Karpas-422 (cell line): ENCODE measurements at regions not wholly inside any gene's neighbourhood (a gene's known extent, or its start where the extent isn't known, plus 50 kb on each side); places are given as distances from the start of the nearest gene placed in this dataset.
A peak's percentile ranks its signal among the peaks of the same experiment; 100 is the strongest.

Experiments used
- DNase-seq: peaks from one replicate; pipeline ENCODE4 v3.0.0-alpha.2; 2015
- H2AFZ ChIP-seq: fragments of 200-600 bp; sonication (generic); 2 replicates; pipeline ENCODE4 v1.6.1; 2014; ENCODE audit warnings: antibody characterized with exemption, low read length, mixed read lengths
- H3K27ac ChIP-seq: fragments of 200-600 bp; sonication (generic); 2 replicates; pipeline ENCODE4 v1.5.1; 2014; ENCODE audit warnings: mild to moderate bottlenecking, low read length, moderate library complexity
- H3K27me3 ChIP-seq: fragments of 200-600 bp; sonication (generic); 2 replicates; pipeline ENCODE4 v1.6.1; 2014; ENCODE audit warnings: low read length, mixed read lengths
- H3K36me3 ChIP-seq: fragments of 200-600 bp; sonication (generic); 2 replicates; pipeline ENCODE4 v1.6.1; 2014; ENCODE audit warnings: low read length, mixed read lengths; ENCODE audit not compliant: insufficient read depth
- H3K4me1 ChIP-seq: fragments of 200-600 bp; sonication (generic); 2 replicates; pipeline ENCODE4 v1.6.1; 2014; ENCODE audit warnings: mild to moderate bottlenecking, low read length, mixed read lengths
- H3K4me2 ChIP-seq: fragments of 200-600 bp; sonication (generic); 2 replicates; pipeline ENCODE4 v1.6.1; 2014; ENCODE audit warnings: low read length, low read depth, mild to moderate bottlenecking; ENCODE audit not compliant: poor library complexity, severe bottlenecking
- H3K4me3 ChIP-seq: fragments of 200-600 bp; sonication (generic); 2 replicates; pipeline ENCODE4 v1.5.1; 2014; ENCODE audit warnings: mild to moderate bottlenecking, antibody characterized with exemption, low read length, mixed read lengths
- H3K79me2 ChIP-seq: fragments of 200-600 bp; sonication (generic); 2 replicates; pipeline ENCODE4 v1.6.1; 2014; ENCODE audit warnings: mild to moderate bottlenecking, low read length, mixed read lengths
- H3K9ac ChIP-seq: fragments of 200-600 bp; sonication (generic); 2 replicates; pipeline ENCODE4 v1.6.0; 2014; ENCODE audit warnings: low read length
- H3K9me2 ChIP-seq: fragments of 200-600 bp; sonication (generic), shearing (Covaris generic); replicated peaks from 2 replicates; pipeline ENCODE4 v1.6.0; 2014; ENCODE audit warnings: mild to moderate bottlenecking, low read length, moderate library complexity; ENCODE audit not compliant: insufficient read depth
- H3K9me3 ChIP-seq: fragments of 300-700, 200-600 bp; sonication (generic); 2 replicates; pipeline ENCODE4 v1.6.1; 2014; ENCODE audit warnings: low read length, mixed read lengths
- H4K20me1 ChIP-seq: fragments of 200-600 bp; sonication (generic); 2 replicates; pipeline ENCODE4 v1.6.1; 2014; ENCODE audit warnings: mild to moderate bottlenecking, antibody characterized with exemption, low read length, low read depth; ENCODE audit not compliant: insufficient read depth

DNA sequence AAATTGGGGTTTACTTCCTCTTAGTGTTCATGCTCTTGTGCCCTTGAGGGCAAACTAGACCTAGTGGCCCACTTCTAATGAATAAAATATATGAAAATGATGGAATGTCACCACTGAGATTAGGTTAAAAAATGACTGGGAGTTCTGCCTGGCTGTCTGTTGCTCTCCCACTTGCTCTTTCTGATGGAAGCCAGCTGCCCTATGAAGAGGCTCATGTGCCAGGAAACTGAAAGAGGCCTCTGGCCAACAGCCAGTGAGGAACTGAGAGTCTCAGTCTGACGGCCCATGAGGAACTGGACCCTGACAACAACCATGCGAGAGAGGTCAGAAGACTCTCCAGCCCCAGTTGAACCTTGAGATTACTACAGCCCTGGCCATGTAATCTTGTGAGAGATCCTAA lies 107.1 kb upstream of the FHIT start:
- H3K9me2 ChIP-seq = no peaks in the 10 kb centered on the region
- no peaks in the 10 kb centered on the region for H4K20me1 ChIP-seq
- H3K4me1 ChIP-seq = no peaks in the 10 kb centered on the region
- peaks cover 13% of the 10 kb centered on the region for H3K9me3 ChIP-seq
- H3K79me2 ChIP-seq = no peaks in the 10 kb centered on the region
- H3K36me3 ChIP-seq = no peaks in the 10 kb centered on the region
- no peak overlapping the region for H3K4me2 ChIP-seq
- DNase-seq = no peak
- H3K4me3 ChIP-seq = no peak overlapping the region
- H3K27me3 ChIP-seq = no peaks in the 10 kb centered on the region
- H2AFZ ChIP-seq = no peak overlapping the region
- H3K27ac ChIP-seq = no peak overlapping the region
- no peak overlapping the region for H3K9ac ChIP-seq

DNA sequence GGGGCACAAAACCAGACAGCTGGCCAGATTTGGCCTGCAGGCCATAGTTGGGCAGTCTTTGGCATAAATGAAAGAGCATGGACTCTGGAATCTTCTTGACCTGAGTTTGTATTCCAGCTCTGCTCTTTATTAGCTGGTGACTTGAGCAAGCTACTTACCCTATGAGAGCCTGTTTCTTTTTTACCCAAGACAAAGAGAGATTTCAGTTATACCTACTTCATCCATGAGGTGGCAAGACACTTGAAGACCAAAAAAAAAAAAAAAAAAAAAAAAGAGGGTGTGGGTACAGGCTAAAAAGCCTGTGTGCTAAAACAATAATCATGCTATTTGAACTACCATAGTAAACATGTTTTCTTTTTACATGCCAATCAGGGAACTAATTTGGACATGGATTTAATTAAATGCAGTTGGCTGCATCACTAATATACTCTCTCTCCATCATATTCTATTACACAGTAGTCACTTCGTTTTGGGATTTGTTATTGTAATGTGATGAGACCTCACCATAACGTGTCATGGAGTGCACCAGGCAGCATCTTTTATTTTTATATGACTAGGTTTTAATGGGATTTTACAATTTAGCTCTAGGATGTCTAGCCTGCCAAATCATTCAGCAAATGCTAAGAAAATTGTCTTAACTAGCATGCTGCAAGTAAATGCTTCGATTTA lies 109.2 kb upstream of the FHIT start:
- Histone ChIP-seq H3K36me3 (no peaks in the 10 kb centered on the region), H3K27ac (no peak overlapping the region), H3K27me3 (no peaks in the 10 kb centered on the region), H2AFZ (no peak overlapping the region), H3K9me2 (no peaks in the 10 kb centered on the region), H4K20me1 (no peaks in the 10 kb centered on the region), H3K4me3 (no peak overlapping the region), H3K9me3 (peaks cover 15% of the 10 kb centered on the region), H3K4me2 (no peak overlapping the region), H3K9ac (no peak overlapping the region), H3K79me2 (no peaks in the 10 kb centered on the region), H3K4me1 (no peaks in the 10 kb centered on the region)
- no peak for DNase-seq

DNA sequence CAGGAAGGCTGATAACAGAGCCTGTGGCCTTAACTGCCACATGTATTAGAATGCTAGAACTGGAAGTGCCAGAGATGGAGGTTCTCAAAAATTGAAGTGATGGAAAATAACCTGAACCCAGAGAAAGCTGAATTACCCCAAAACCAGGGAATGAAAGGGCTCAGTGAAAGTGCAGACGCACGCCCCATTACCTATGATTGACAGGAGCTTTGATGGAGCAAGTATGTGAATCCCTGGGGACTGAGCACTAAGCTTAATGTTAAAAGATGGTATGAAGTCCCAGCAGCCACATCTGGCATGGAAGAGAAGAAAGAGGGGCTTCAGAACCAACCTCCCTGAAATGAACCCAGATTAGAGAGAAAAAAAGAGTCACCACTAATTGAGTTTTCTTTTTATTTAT lies 118.4 kb upstream of the FHIT start:
- Histone ChIP-seq H3K4me1 (no peaks in the 10 kb centered on the region), H3K36me3 (no peaks in the 10 kb centered on the region), H3K79me2 (no peaks in the 10 kb centered on the region), H3K27me3 (no peaks in the 10 kb centered on the region), H3K9me2 (no peaks in the 10 kb centered on the region), H3K27ac (no peak overlapping the region), H3K4me3 (no peak overlapping the region), H4K20me1 (no peaks in the 10 kb centered on the region), H3K9me3 (no peaks in the 10 kb centered on the region), H3K4me2 (no peak overlapping the region), H2AFZ (no peak overlapping the region), H3K9ac (no peak overlapping the region)
- no peak for DNase-seq

DNA sequence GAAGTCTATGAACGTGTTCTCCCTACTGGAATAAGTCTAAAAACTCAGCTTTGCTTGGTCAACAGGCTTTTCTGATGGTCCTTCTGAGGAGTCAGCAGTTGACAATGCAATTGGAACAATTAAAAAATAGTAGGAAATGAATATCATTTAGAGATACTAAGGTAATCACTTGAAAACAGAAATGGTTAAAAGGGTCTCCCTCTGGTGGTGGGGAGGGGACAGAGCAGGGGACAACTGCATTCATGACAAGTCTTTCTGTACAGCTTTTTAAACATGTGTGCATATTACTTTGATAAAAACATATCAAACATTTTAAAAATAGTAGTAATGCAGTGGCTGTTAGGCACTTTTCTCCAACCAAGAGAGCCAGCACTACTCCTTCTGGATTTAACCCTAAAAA lies 119.9 kb upstream of the FHIT start:
- Histone ChIP-seq H3K9me2 (no peaks in the 10 kb centered on the region), H3K79me2 (no peaks in the 10 kb centered on the region), H3K4me2 (no peak overlapping the region), H4K20me1 (no peaks in the 10 kb centered on the region), H3K4me1 (no peaks in the 10 kb centered on the region), H3K9me3 (no peaks in the 10 kb centered on the region), H3K27ac (no peak overlapping the region), H3K36me3 (no peaks in the 10 kb centered on the region), H3K9ac (no peak overlapping the region), H3K4me3 (no peak overlapping the region), H3K27me3 (no peaks in the 10 kb centered on the region), H2AFZ (no peak overlapping the region)
- DNase-seq = peak; percentile 51

DNA sequence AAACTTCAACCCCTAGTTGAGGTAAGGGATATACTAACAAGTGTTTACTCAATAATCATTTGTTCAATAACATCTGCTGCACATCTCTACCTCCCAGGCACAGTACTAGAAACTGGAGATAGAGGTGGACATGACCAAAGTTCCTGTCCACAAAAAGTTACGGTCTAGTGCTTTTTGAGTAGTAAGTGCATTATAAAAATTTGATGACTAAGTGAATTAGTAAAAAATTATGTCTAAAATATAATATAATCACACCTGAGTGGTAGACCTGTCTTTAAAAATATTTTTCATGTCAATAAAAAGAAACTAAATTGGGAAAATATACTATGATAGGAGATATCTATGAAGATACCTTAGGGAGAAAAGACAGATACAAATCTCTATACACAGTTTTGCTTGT lies 121.5 kb upstream of the FHIT start:
- Histone ChIP-seq H3K9me3 (no peaks in the 10 kb centered on the region), H4K20me1 (no peaks in the 10 kb centered on the region), H3K4me2 (no peak overlapping the region), H3K79me2 (no peaks in the 10 kb centered on the region), H2AFZ (no peak overlapping the region), H3K27ac (no peak overlapping the region), H3K36me3 (no peaks in the 10 kb centered on the region), H3K4me3 (no peak overlapping the region), H3K9me2 (no peaks in the 10 kb centered on the region), H3K9ac (no peak overlapping the region), H3K27me3 (no peaks in the 10 kb centered on the region), H3K4me1 (no peaks in the 10 kb centered on the region)
- DNase-seq = no peak

DNA sequence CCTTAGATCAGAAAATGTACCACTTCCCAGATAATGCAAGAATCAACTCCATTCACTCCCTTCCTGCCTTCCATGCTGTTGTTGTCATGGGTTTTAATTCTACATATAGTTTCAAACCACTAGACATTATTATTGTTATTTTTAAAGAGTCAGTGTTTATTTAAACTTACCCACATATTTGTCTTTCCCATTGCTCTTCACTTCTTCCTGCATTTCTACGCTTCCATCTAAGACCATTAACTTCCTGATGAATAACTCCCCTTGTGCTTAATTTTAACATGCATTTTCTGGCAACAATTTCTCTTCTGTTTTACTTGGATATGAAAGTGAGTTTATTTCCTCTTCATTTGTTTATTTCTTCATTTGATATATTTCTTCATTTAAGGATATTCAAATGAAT lies 127.1 kb upstream of the FHIT start:
- Histone ChIP-seq H3K9me3 (peaks cover 21% of the 10 kb centered on the region), H3K4me1 (no peaks in the 10 kb centered on the region), H3K79me2 (no peaks in the 10 kb centered on the region), H3K9me2 (no peaks in the 10 kb centered on the region), H2AFZ (no peak overlapping the region), H3K4me3 (no peak overlapping the region), H3K4me2 (no peak overlapping the region), H3K27ac (no peak overlapping the region), H3K36me3 (no peaks in the 10 kb centered on the region), H3K9ac (no peak overlapping the region), H4K20me1 (no peaks in the 10 kb centered on the region), H3K27me3 (no peaks in the 10 kb centered on the region)
- no peak for DNase-seq

DNA sequence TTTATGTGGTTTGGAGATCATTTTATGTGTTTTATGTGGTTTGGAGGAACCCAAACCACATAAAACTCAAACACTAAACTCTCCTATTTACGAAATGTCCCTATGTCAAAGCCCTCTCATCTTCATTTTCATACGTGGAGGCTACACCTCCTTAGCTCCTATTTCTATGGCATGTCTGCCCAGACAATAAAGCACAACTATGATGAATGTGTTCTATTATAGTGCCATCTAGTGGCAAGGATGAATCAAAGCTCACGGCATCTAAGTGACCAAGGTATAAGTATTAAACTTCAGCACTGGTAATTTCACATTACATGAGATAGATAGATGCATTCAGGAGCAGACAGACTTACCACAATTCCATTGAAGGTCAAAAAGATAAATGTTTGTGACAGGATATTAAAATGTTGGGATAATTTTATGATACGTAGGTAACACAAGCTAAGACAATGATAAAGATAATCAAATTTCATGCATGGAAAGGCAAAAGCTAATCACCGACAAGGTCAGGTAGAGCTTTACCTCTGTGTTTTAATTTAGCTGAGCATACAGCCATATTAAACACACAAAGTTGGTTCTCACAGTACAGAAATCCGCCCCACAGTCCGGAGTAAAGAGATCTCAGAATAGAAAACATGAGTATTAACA lies 130.6 kb upstream of the FHIT start:
- H3K27ac ChIP-seq = no peak overlapping the region
- H3K36me3 ChIP-seq = no peaks in the 10 kb centered on the region
- H3K9ac ChIP-seq = no peak overlapping the region
- no peaks in the 10 kb centered on the region for H3K9me2 ChIP-seq
- H3K4me2 ChIP-seq = no peak overlapping the region
- peaks cover 30% of the 10 kb centered on the region for H3K9me3 ChIP-seq
- H2AFZ ChIP-seq = no peak overlapping the region
- H3K4me1 ChIP-seq = no peaks in the 10 kb centered on the region
- H3K79me2 ChIP-seq = no peaks in the 10 kb centered on the region
- no peaks in the 10 kb centered on the region for H4K20me1 ChIP-seq
- H3K27me3 ChIP-seq = no peaks in the 10 kb centered on the region
- peak; percentile 72 for DNase-seq
- H3K4me3 ChIP-seq = no peak overlapping the region

DNA sequence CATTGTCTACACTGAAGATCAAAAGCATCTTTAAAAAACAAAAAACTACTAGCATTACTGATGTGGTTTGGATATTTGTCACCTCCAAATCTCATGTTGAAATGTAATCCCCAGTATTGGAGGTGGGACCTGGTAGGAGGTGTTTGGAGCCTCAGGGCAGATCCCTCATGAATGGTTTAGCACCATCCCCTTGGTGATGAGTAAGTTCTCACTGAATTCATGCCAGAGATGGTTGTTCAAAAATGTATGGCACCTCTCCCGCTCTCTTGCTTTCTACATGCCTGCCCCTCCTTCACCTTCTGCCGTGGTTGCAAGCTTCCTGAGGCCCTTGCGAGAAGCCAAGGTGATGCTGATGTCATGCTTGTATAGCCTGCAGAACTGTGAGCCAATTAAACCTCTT lies 136.6 kb upstream of the FHIT start:
- Histone ChIP-seq H3K27ac (no peak overlapping the region), H3K4me1 (no peaks in the 10 kb centered on the region), H3K79me2 (no peaks in the 10 kb centered on the region), H3K27me3 (no peaks in the 10 kb centered on the region), H3K4me2 (no peak overlapping the region), H2AFZ (no peak overlapping the region), H3K4me3 (no peak overlapping the region), H3K36me3 (no peaks in the 10 kb centered on the region), H3K9me3 (peaks cover 9% of the 10 kb centered on the region; the same call in 1 of the 2 replicates), H3K9me2 (no peaks in the 10 kb centered on the region), H3K9ac (no peak overlapping the region), H4K20me1 (no peaks in the 10 kb centered on the region)
- DNase-seq = no peak
